ENCODE measurements at regions not wholly inside any gene's neighbourhood (a gene's known extent, or its start where the extent isn't known, plus 50 kb on each side); places are given as distances from the start of the nearest gene placed in this dataset.
A peak's percentile ranks its signal among the peaks of the same experiment; 100 is the strongest.
"Not testable (repeated sequence)": the region's sequence is repeated elsewhere in the genome, so short reads cannot be mapped to it uniquely, and the experiment has no call there.

DNA sequence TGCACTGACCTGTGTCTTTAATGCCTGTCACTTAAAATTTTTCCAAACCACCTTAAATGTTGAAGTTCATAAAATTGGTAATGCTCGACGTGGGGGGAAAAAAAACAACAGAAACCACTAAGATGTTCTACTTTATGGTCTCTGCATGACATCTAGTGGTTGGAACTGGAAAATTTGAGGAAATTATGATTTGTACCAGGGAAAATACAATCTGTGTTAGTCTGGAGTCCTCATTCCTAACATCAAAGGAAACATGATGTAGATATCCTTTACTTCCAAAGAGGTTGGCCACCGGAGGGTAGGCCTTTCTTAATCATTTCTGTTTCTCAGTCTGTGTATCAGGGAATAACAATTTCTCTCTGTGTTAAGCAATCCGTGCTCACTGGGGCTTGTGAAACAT lies 941.0 kb downstream of the LTN1 start:
- not testable (repeated sequence) for H3K9me3 ChIP-seq (ENCODE audit: low read depth, low read length); H3K79me2 ChIP-seq (ENCODE audit: insufficient read depth, low read length); H2AFZ ChIP-seq (ENCODE audit: low read length); H3K27me3 ChIP-seq (ENCODE audit: insufficient read depth, low read length); H4K20me1 ChIP-seq (ENCODE audit: insufficient read depth, low read length); H3K4me1 ChIP-seq (ENCODE audit: insufficient read depth, low read length); H3K36me3 ChIP-seq (ENCODE audit: insufficient read depth, low read length); DNase-seq (ENCODE audit: insufficient read length, low spot score, missing footprints); H3K4me3 ChIP-seq (ENCODE audit: insufficient read depth, low read length); H3K27ac ChIP-seq (ENCODE audit: low read depth, low read length)
- TF ChIP-seq, protein P1, sequence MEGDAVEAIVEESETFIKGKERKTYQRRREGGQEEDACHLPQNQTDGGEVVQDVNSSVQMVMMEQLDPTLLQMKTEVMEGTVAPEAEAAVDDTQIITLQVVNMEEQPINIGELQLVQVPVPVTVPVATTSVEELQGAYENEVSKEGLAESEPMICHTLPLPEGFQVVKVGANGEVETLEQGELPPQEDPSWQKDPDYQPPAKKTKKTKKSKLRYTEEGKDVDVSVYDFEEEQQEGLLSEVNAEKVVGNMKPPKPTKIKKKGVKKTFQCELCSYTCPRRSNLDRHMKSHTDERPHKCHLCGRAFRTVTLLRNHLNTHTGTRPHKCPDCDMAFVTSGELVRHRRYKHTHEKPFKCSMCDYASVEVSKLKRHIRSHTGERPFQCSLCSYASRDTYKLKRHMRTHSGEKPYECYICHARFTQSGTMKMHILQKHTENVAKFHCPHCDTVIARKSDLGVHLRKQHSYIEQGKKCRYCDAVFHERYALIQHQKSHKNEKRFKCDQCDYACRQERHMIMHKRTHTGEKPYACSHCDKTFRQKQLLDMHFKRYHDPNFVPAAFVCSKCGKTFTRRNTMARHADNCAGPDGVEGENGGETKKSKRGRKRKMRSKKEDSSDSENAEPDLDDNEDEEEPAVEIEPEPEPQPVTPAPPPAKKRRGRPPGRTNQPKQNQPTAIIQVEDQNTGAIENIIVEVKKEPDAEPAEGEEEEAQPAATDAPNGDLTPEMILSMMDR (IDR thresholded peaks at IDR 0.05; ENCODE audit: extremely low read depth, low read depth, low read length) = peak; percentile 52
- H3K4me2 ChIP-seq (ENCODE audit: insufficient read depth, low read length) = peak overlapping the region; percentile 28

GRCh38 chr21:28035692-28036091 lies 957.0 kb downstream of the LTN1 start:
- H3K79me2 ChIP-seq (ENCODE audit: insufficient read depth, low read length); H3K27me3 ChIP-seq (ENCODE audit: insufficient read depth, low read length); H3K9me3 ChIP-seq (ENCODE audit: low read depth, low read length); H3K36me3 ChIP-seq (ENCODE audit: insufficient read depth, low read length); DNase-seq (ENCODE audit: insufficient read length, low spot score, missing footprints); H3K4me2 ChIP-seq (ENCODE audit: insufficient read depth, low read length); H3K27ac ChIP-seq (ENCODE audit: low read depth, low read length); H3K4me1 ChIP-seq (ENCODE audit: insufficient read depth, low read length); H4K20me1 ChIP-seq (ENCODE audit: insufficient read depth, low read length); H3K4me3 ChIP-seq (ENCODE audit: insufficient read depth, low read length); H2AFZ ChIP-seq (ENCODE audit: low read length): not testable (repeated sequence)

GRCh38 chr21:28034916-28035315 lies 957.8 kb downstream of the LTN1 start:
- H3K36me3 ChIP-seq (ENCODE audit: insufficient read depth, low read length); H4K20me1 ChIP-seq (ENCODE audit: insufficient read depth, low read length); H3K4me2 ChIP-seq (ENCODE audit: insufficient read depth, low read length); H3K27ac ChIP-seq (ENCODE audit: low read depth, low read length); H3K27me3 ChIP-seq (ENCODE audit: insufficient read depth, low read length); H3K4me3 ChIP-seq (ENCODE audit: insufficient read depth, low read length); H3K4me1 ChIP-seq (ENCODE audit: insufficient read depth, low read length); H2AFZ ChIP-seq (ENCODE audit: low read length); H3K79me2 ChIP-seq (ENCODE audit: insufficient read depth, low read length); DNase-seq (ENCODE audit: insufficient read length, low spot score, missing footprints): not testable (repeated sequence)
- peaks cover 11% of the 10 kb centered on the region for H3K9me3 ChIP-seq (ENCODE audit: low read depth, low read length)

GRCh38 chr21:28034334-28034733 lies 958.3 kb downstream of the LTN1 start:
- H3K27me3 ChIP-seq (ENCODE audit: insufficient read depth, low read length); H3K4me1 ChIP-seq (ENCODE audit: insufficient read depth, low read length); H3K36me3 ChIP-seq (ENCODE audit: insufficient read depth, low read length); H3K27ac ChIP-seq (ENCODE audit: low read depth, low read length); H3K4me3 ChIP-seq (ENCODE audit: insufficient read depth, low read length); H3K79me2 ChIP-seq (ENCODE audit: insufficient read depth, low read length); H3K4me2 ChIP-seq (ENCODE audit: insufficient read depth, low read length); H4K20me1 ChIP-seq (ENCODE audit: insufficient read depth, low read length); DNase-seq (ENCODE audit: insufficient read length, low spot score, missing footprints); H2AFZ ChIP-seq (ENCODE audit: low read length): not testable (repeated sequence)
- H3K9me3 ChIP-seq (ENCODE audit: low read depth, low read length) = peaks cover 11% of the 10 kb centered on the region

DNA sequence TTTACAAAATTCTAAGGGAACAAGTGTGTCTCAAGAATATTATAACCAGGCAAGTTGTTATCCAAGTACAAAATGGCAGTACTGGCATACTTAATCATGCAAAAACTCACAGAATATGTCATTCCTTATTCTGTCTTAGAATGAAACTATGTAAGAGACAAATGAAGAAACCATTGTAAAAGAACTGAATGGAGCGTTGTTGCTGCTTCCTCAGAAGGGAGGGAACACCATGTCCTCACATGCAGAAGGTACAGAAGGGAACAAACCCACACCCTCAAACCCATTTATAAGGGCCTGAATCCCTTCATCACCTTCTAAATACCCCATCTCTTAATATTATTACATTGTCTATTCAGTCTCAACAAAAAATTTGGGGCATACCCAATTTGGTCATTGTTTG lies 960.0 kb downstream of the LTN1 start:
- H3K4me3 ChIP-seq (ENCODE audit: insufficient read depth, low read length); H3K4me2 ChIP-seq (ENCODE audit: insufficient read depth, low read length); H3K27ac ChIP-seq (ENCODE audit: low read depth, low read length); H3K4me1 ChIP-seq (ENCODE audit: insufficient read depth, low read length); H3K79me2 ChIP-seq (ENCODE audit: insufficient read depth, low read length); H4K20me1 ChIP-seq (ENCODE audit: insufficient read depth, low read length); H3K36me3 ChIP-seq (ENCODE audit: insufficient read depth, low read length); H3K27me3 ChIP-seq (ENCODE audit: insufficient read depth, low read length); H2AFZ ChIP-seq (ENCODE audit: low read length); DNase-seq (ENCODE audit: insufficient read length, low spot score, missing footprints): not testable (repeated sequence)
- peaks cover 11% of the 10 kb centered on the region for H3K9me3 ChIP-seq (ENCODE audit: low read depth, low read length)

GRCh38 chr21:28031066-28031465 lies 961.6 kb downstream of the LTN1 start:
- not testable (repeated sequence) for H3K4me2 ChIP-seq (ENCODE audit: insufficient read depth, low read length); DNase-seq (ENCODE audit: insufficient read length, low spot score, missing footprints); H3K36me3 ChIP-seq (ENCODE audit: insufficient read depth, low read length); H3K27me3 ChIP-seq (ENCODE audit: insufficient read depth, low read length); H3K79me2 ChIP-seq (ENCODE audit: insufficient read depth, low read length); H3K4me1 ChIP-seq (ENCODE audit: insufficient read depth, low read length); H3K27ac ChIP-seq (ENCODE audit: low read depth, low read length); H2AFZ ChIP-seq (ENCODE audit: low read length); H3K4me3 ChIP-seq (ENCODE audit: insufficient read depth, low read length); H4K20me1 ChIP-seq (ENCODE audit: insufficient read depth, low read length)
- peaks cover 11% of the 10 kb centered on the region for H3K9me3 ChIP-seq (ENCODE audit: low read depth, low read length)

Measured in osteoblast (primary cell).